ENCODE measurements at regions not wholly inside any gene's neighbourhood (a gene's known extent, or its start where the extent isn't known, plus 50 kb on each side); places are given as distances from the start of the nearest gene placed in this dataset.

DNA sequence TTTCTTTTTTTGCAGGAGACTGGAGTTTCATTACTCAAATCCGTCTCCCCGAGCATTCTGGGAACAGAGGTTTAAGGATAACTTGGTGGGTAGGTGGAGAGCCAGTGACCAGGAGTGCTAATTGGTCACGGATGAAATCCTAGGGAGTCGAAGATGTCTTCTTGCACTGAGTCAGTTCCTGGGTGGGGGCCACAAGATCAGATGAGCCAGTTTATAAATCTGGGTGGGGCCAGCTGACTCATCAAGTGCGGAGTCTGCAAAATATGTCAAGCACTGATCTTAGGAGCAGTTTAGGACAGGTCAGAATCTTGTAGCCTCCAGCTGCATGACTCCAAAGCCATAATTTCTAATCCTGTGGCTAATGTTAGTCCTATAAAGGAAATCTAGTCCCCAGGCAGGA, 741.3 kb downstream of the PCDH7 start:
- CTCF ChIA-PET, result no interaction called here
- peaks cover 20 to 33% of the 10 kb centered on the region in 2 experiments for H3K4me1 ChIP-seq (ENCODE audit: control insufficient read depth in 1 of 2, insufficient read depth in 2 of 2, low read length in 2 of 2)
- DNase-seq (ENCODE audit: low read depth, low spot score), result peak; percentile 81
- BruUV-seq (replicated peaks), result no TSS peak
- H3K27me3 ChIP-seq (ENCODE audit: insufficient read depth, low read length), result no peaks in the 10 kb centered on the region
- RAD21 ChIA-PET (ENCODE audit: low non-redundant PET in 1 of 2, low total read pairs in 2 of 2, uncharacterized antibody in 2 of 2, unreplicated experiment in 2 of 2), result no interaction called here
- peak overlapping the region; percentile 61 for H3K4me2 ChIP-seq (ENCODE audit: low read length)
- peak overlapping the region in 1 of 2 experiments; percentile 21; a peak in 2 of 4 replicates for H3K4me3 ChIP-seq (replicated peaks in 1 of 2; ENCODE audit: low read depth in 1 of 2, low read length in 2 of 2)
- no peaks in the 10 kb centered on the region for H3K9me3 ChIP-seq (ENCODE audit: control insufficient read depth in 1 of 2, insufficient read depth in 1 of 2, low read depth in 1 of 2, low read length in 2 of 2)
- intact Hi-C loops (cut with micrococcal nuclease), result no loop called here
- H3K27ac ChIP-seq (ENCODE audit: low read depth, low read length), result peak overlapping the region; percentile 76
- POLR2A ChIA-PET, result no interaction called here
- peak overlapping the region; percentile 27 for H3K9ac ChIP-seq (ENCODE audit: low read length)
- H2AFZ ChIP-seq (ENCODE audit: low read depth, low read length, poor library complexity, severe bottlenecking), result peak overlapping the region; percentile 89
- H3K36me3 ChIP-seq (ENCODE audit: control insufficient read depth in 1 of 2, insufficient read depth in 2 of 2, low read length in 2 of 2), result no peaks in the 10 kb centered on the region
- H3K9me2 ChIP-seq (ENCODE audit: insufficient read depth), result no peaks in the 10 kb centered on the region
- no peaks in the 10 kb centered on the region for H3K79me2 ChIP-seq (ENCODE audit: insufficient read depth, low read length)
- no peaks in the 10 kb centered on the region for H4K20me1 ChIP-seq (ENCODE audit: insufficient read depth)
- peak; percentile 93 for ATAC-seq
- TF ChIP-seq, protein P1, sequence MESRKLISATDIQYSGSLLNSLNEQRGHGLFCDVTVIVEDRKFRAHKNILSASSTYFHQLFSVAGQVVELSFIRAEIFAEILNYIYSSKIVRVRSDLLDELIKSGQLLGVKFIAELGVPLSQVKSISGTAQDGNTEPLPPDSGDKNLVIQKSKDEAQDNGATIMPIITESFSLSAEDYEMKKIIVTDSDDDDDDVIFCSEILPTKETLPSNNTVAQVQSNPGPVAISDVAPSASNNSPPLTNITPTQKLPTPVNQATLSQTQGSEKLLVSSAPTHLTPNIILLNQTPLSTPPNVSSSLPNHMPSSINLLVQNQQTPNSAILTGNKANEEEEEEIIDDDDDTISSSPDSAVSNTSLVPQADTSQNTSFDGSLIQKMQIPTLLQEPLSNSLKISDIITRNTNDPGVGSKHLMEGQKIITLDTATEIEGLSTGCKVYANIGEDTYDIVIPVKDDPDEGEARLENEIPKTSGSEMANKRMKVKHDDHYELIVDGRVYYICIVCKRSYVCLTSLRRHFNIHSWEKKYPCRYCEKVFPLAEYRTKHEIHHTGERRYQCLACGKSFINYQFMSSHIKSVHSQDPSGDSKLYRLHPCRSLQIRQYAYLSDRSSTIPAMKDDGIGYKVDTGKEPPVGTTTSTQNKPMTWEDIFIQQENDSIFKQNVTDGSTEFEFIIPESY (IDR thresholded peaks at IDR 0.05; ENCODE audit: extremely low read depth, insufficient replicate concordance, low read length), result peak; percentile 57
- TF ChIP-seq, protein P2, sequence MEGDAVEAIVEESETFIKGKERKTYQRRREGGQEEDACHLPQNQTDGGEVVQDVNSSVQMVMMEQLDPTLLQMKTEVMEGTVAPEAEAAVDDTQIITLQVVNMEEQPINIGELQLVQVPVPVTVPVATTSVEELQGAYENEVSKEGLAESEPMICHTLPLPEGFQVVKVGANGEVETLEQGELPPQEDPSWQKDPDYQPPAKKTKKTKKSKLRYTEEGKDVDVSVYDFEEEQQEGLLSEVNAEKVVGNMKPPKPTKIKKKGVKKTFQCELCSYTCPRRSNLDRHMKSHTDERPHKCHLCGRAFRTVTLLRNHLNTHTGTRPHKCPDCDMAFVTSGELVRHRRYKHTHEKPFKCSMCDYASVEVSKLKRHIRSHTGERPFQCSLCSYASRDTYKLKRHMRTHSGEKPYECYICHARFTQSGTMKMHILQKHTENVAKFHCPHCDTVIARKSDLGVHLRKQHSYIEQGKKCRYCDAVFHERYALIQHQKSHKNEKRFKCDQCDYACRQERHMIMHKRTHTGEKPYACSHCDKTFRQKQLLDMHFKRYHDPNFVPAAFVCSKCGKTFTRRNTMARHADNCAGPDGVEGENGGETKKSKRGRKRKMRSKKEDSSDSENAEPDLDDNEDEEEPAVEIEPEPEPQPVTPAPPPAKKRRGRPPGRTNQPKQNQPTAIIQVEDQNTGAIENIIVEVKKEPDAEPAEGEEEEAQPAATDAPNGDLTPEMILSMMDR (IDR thresholded peaks at IDR 0.05 in 2 of 3, conservative IDR thresholded peaks at IDR 0.05 in 1 of 3; ENCODE audit: borderline replicate concordance in 1 of 3, insufficient read depth in 1 of 3, low read depth in 2 of 3, low read length in 2 of 3), result no peak
- no peak for TF ChIP-seq RAD21 (IDR thresholded peaks at IDR 0.05; ENCODE audit: low read depth)
- TF ChIP-seq EZH2 (IDR thresholded peaks at IDR 0.05), result no peak
- TF ChIP-seq SIN3A (IDR thresholded peaks at IDR 0.05; ENCODE audit: low read depth), result no peak
- TF ChIP-seq FOSL1 (IDR thresholded peaks at IDR 0.05; ENCODE audit: low read depth), result peak; percentile 91
- peak; percentile 88 for TF ChIP-seq JUND (IDR thresholded peaks at IDR 0.05)
- TF ChIP-seq SP1 (IDR thresholded peaks at IDR 0.05; ENCODE audit: low read depth), result peak; percentile 83
- TF ChIP-seq YY1 (IDR thresholded peaks at IDR 0.05; ENCODE audit: extremely low read depth, insufficient replicate concordance, low read depth, low read length), result peak; percentile 69
- no peak for TF ChIP-seq EGR1 (IDR thresholded peaks at IDR 0.05; ENCODE audit: low read depth)
- no peak for TF ChIP-seq ZFX (IDR thresholded peaks at IDR 0.05)
- no peak for TF ChIP-seq POLR2A (IDR thresholded peaks at IDR 0.05; ENCODE audit: borderline replicate concordance, extremely low read depth, insufficient read depth, insufficient read length)
- peak; percentile 60; the same call in 1 of the 2 replicates for TF ChIP-seq CEBPB (IDR thresholded peaks at IDR 0.05; ENCODE audit: low read depth)
- TF ChIP-seq CBX3 (IDR thresholded peaks at IDR 0.05; ENCODE audit: low read depth), result peak; percentile 83; the same call in 1 of the 2 replicates
- no peak; the same call in 1 of the 2 replicates for TF ChIP-seq ELF1 (IDR thresholded peaks at IDR 0.05; ENCODE audit: borderline replicate concordance, low read depth)
- TF ChIP-seq ZNF274 (IDR thresholded peaks at IDR 0.05; ENCODE audit: low read depth, low read length), result no peak
- TF ChIP-seq EZH2phosphoT487 (IDR thresholded peaks at IDR 0.05; ENCODE audit: borderline replicate concordance), result no peak
- peak; percentile 52; the same call in 1 of the 2 replicates for TF ChIP-seq POLR2AphosphoS5 (IDR thresholded peaks at IDR 0.05; ENCODE audit: low read depth, low read length)
- TF ChIP-seq, protein P3, sequence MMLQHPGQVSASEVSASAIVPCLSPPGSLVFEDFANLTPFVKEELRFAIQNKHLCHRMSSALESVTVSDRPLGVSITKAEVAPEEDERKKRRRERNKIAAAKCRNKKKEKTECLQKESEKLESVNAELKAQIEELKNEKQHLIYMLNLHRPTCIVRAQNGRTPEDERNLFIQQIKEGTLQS (IDR thresholded peaks at IDR 0.05), result 0 out of 2 replicates have a peak, but pooled peaks have one; percentile 35
- TF ChIP-seq SRF (IDR thresholded peaks at IDR 0.05; ENCODE audit: low read depth), result peak; percentile 52; the same call in 1 of the 2 replicates
- TF ChIP-seq, protein P4, sequence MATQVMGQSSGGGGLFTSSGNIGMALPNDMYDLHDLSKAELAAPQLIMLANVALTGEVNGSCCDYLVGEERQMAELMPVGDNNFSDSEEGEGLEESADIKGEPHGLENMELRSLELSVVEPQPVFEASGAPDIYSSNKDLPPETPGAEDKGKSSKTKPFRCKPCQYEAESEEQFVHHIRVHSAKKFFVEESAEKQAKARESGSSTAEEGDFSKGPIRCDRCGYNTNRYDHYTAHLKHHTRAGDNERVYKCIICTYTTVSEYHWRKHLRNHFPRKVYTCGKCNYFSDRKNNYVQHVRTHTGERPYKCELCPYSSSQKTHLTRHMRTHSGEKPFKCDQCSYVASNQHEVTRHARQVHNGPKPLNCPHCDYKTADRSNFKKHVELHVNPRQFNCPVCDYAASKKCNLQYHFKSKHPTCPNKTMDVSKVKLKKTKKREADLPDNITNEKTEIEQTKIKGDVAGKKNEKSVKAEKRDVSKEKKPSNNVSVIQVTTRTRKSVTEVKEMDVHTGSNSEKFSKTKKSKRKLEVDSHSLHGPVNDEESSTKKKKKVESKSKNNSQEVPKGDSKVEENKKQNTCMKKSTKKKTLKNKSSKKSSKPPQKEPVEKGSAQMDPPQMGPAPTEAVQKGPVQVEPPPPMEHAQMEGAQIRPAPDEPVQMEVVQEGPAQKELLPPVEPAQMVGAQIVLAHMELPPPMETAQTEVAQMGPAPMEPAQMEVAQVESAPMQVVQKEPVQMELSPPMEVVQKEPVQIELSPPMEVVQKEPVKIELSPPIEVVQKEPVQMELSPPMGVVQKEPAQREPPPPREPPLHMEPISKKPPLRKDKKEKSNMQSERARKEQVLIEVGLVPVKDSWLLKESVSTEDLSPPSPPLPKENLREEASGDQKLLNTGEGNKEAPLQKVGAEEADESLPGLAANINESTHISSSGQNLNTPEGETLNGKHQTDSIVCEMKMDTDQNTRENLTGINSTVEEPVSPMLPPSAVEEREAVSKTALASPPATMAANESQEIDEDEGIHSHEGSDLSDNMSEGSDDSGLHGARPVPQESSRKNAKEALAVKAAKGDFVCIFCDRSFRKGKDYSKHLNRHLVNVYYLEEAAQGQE (IDR thresholded peaks at IDR 0.05; ENCODE audit: low read depth), result no peak
- peak; percentile 62 for TF ChIP-seq TCF7L2 (IDR thresholded peaks at IDR 0.05; ENCODE audit: borderline replicate concordance, extremely low read depth, insufficient read depth, insufficient read length)

All from HCT116 (cell line).